NCI-H460 (cell line): ENCODE measurements at regions not wholly inside any gene's neighbourhood (a gene's known extent, or its start where the extent isn't known, plus 50 kb on each side); places are given as distances from the start of the nearest gene placed in this dataset.
"Not testable (repeated sequence)": the region's sequence is repeated elsewhere in the genome, so short reads cannot be mapped to it uniquely, and the experiment has no call there.

Experiments used
- DNase-seq: peaks from one replicate; pipeline ENCODE4 v3.0.0-alpha.2; 2016; ENCODE audit warnings: low read depth; ENCODE audit errors: extremely low read depth

DNA sequence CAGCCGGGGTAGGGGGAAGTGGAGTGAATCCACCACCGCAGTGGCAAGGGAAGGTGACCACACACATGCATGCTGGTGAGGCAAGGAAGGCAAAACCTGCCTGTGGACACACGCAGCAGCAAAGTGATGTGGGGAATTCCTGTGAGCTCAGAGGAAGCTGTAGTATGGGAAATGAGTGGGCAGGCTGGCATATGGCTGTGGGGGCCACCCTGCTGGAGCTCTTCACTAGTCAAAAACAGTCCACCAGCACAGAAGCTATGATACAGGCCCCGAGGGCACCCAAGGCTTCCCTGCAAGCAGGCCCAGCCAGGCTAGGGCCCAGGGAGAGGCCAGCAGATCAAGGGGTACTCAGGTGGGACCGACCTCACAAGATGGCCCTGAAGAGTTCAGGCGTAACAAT lies 239.1 kb downstream of the CHM start:
- DNase-seq = no peak

GRCh38 chrX:85772391-85772790 lies 275.0 kb downstream of the CHM start:
- not testable (repeated sequence) for DNase-seq

DNA sequence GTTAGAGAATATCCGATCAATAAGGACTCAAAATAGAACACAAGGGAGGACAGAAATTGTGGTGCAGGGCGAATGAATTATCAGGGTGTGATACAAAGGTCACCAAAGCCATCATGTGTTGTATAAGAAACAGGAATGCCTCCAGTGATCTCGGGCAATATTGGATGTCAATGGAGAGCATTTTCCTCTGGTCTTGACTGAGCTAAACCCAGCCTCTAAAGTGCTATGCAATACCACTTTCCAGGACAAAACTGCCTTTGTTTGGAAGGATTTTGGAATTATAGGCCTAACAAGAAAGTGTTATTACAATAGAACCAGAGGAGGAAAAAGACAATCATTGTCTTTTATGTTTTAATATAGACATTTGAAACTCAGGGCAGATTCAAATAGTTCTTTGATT lies 281.7 kb downstream of the CHM start:
- no peak for DNase-seq

DNA sequence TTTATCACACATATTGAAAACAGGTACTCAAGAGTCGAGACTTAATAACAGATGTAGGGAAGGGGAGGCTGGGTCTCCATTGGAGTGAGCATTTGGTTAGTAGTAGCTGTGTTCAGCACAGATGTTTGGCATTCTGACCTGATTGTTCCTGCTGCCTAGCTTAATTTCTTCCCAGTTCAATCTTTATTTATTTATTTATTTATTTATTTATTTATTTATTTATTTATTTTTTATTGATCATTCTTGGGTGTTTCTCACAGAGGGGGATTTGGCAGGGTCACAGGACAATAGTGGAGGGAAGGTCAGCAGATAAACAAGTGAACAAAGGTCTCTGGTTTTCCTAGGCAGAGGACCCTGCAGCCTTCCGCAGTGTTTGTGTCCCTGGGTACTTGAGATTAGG lies 324.3 kb downstream of the CHM start:
- not testable (repeated sequence) for DNase-seq

DNA sequence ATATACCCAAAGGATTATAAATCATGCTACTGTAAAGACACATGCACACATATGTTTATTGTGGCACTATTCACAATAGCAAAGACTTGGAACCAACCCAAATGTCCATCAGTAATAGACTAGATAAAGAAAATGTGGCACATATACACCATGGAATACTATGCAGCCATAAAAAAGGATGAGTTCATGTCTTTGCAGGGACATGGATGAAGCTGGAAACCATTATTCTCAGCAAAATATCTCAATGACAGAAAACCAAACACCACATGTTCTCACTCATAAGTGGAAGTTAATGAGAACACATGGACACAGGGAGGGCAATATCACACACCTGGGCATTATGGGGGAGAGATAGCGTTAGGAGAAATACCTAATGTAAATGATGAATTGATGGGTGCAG lies 323.8 kb upstream of the POF1B start:
- DNase-seq = not testable (repeated sequence)

- no peak for DNase-seq
Measured at GRCh38 chrX:85698921-85699320, 319.5 kb upstream of the POF1B start.

GRCh38 chrX:85685843-85686242 lies 306.4 kb upstream of the POF1B start:
- no peak for DNase-seq

- no peak for DNase-seq
Measured at GRCh38 chrX:85666471-85666870, 287.0 kb upstream of the POF1B start.

- not testable (repeated sequence) for DNase-seq
Measured at GRCh38 chrX:85663970-85664369, 284.5 kb upstream of the POF1B start.

DNA sequence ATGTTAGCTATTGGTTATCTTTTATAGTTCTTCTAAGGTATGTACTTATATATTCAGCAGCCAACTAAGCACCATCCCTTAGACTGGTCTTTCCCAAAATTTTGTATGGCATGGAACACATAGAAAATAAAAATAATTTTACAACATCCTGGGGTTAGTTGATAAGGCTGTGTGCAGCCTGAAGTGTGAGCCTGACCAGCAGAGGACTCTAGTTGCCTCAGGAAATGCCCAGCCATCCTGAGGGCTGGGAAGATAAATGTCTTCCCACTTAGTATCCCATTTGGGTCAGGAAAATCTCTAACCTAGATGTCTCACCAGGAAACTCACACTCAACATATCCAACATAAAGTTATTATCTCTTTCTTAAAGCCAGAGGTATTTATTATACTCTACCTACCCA lies 251.4 kb upstream of the POF1B start:
- DNase-seq = no peak

DNA sequence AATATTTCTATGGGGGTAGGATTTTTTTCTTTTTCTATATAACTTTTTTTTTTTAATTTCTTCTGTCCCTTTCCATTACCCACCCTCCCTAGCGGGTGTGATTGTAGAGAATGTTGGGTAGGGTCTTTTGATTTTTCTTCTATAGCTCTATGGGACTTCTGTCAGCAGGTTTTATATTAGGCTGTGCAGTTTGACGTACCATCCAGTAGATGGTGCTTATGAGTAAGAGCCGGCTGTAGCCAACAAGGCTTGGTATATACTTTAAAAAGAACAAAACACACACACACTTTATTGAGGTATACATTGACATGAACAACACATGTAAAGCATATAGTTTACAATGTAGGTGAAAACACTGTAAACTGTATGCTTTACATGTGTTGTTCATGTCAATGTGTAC lies 247.9 kb upstream of the POF1B start:
- no peak for DNase-seq

- no peak for DNase-seq
Measured at GRCh38 chrX:85622635-85623034, 243.2 kb upstream of the POF1B start.

GRCh38 chrX:85620466-85620865 lies 241.0 kb upstream of the POF1B start:
- DNase-seq = no peak

GRCh38 chrX:85619962-85620361 lies 240.5 kb upstream of the POF1B start:
- DNase-seq = no peak

GRCh38 chrX:85611926-85612325 lies 232.5 kb upstream of the POF1B start:
- peak; percentile 3 for DNase-seq

DNA sequence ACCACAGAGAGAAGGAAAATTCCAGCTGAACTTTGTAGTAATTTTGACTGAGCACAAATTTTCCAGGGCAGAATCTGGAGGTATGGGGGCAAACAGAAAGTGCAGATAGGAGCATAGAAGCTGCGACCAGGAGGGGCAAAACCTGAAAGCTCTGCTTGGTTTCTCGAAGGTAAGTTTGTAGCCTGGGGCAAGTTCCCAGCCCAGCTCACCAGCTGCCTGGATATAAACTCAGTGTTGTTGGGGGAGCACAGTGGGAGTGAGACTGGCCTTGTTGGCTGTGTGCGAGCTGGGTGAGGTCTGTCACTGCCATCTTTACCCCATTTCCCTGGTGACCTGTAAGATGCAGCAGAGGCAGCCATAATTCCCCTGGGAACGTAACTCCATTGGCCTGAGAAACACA lies 213.5 kb upstream of the POF1B start:
- DNase-seq = no peak

GRCh38 chrX:85591536-85591935 lies 212.1 kb upstream of the POF1B start:
- no peak for DNase-seq

GRCh38 chrX:85590638-85591037 lies 211.2 kb upstream of the POF1B start:
- DNase-seq = no peak

- DNase-seq = no peak
Measured at GRCh38 chrX:85573801-85574200, 194.3 kb upstream of the POF1B start.

DNA sequence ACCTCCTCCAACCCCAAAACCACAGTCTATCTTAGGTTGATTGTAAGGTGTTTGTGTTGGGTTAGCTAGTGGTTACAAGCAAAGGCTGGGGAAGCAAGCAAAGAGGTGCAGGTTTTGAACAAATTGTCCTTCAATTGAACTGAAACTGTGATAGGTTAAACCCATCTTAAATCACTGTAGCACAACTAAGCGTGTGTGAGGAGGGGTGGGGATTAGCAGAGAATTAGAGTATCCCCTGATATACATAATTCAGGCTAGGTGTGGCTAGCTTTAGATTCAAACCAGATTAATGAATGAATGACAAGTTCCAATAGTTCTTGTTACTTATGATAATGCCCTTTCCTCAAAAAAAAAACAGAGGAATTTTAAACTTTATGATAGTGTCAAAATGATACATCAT lies 191.0 kb upstream of the POF1B start:
- no peak for DNase-seq

- DNase-seq = no peak
Measured at GRCh38 chrX:85569686-85570085, 190.2 kb upstream of the POF1B start.

DNA sequence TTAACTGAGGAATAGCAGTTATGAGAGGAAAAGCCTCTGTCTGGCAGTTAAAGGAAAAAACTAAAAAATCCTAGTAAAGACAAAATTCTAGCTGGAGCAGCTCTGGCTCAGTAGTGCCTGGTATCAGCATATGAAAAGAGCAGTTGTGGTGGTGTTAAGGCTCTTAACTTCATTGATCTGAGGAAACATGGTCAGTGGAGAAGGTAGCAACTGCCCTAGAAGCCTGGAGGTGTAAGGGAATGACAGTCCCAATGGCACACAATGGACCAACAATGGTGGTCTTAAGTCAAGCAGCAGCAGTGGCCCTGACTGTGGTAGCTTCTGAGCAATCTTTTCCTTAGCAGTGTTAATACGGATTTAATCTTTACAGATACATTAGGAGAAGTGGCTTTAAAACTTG lies 189.6 kb upstream of the POF1B start:
- DNase-seq = no peak

DNA sequence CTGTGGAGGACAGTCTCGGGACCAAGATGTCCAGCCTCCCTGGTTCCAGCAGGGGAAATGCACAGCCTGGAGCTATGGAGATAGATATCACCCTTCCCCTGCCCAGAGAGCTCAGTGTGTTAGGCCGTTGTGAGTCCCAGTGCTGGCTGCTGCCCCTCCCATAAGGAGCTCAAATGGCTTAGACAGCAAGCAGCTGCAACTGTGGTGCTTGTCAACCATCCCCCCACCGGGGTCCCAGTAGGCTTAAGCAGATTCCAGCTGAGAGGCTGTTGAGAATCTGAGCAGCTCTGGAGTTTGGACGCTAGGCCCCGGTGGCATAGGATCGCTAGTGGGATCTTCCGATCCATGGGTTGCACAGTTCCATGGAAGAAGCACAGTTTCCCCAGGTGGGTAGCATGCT lies 181.8 kb upstream of the POF1B start:
- DNase-seq = no peak

- DNase-seq = no peak
Measured at GRCh38 chrX:85544609-85545008, 165.1 kb upstream of the POF1B start.
